Esophagus squamous epithelium (tissue), 4 donors: ENCODE measurements at regions not wholly inside any gene's neighbourhood (a gene's known extent, or its start where the extent isn't known, plus 50 kb on each side); places are given as distances from the start of the nearest gene placed in this dataset.
"Not testable (repeated sequence)": the region's sequence is repeated elsewhere in the genome, so short reads cannot be mapped to it uniquely, and the experiment has no call there.

Source experiments
- CTCF ChIP-seq, 6 experiments: fragments of 450-650 bp in 4 of 6; fragments of 200-600 bp in 2 of 6; sonication (generic) in 2 of 6; IDR thresholded peaks; one replicate each; pipeline ENCODE4 v1.5.1; 2016 to 2019; ENCODE audit warnings: antibody characterized with exemption in 6 of 6, mild to moderate bottlenecking in 4 of 6, moderate library complexity in 4 of 6
- POLR2A ChIP-seq, 4 donors: fragments of 450-650 bp; IDR thresholded peaks; one replicate each; pipeline ENCODE4 v1.6.1; 2017; ENCODE audit warnings: antibody characterized with exemption in 4 of 4, mild to moderate bottlenecking in 4 of 4, moderate library complexity in 3 of 4

GRCh38 chr6:169090514-169091127, 163.0 kb downstream of the THBS2 start:
- not testable (repeated sequence) for TF ChIP-seq CTCF, POLR2A (IDR thresholded peaks at IDR 0.05)
